ENCODE measurements at regions not wholly inside any gene's neighbourhood (a gene's known extent, or its start where the extent isn't known, plus 50 kb on each side); places are given as distances from the start of the nearest gene placed in this dataset.
"Not testable (repeated sequence)": the region's sequence is repeated elsewhere in the genome, so short reads cannot be mapped to it uniquely, and the experiment has no call there.

DNA sequence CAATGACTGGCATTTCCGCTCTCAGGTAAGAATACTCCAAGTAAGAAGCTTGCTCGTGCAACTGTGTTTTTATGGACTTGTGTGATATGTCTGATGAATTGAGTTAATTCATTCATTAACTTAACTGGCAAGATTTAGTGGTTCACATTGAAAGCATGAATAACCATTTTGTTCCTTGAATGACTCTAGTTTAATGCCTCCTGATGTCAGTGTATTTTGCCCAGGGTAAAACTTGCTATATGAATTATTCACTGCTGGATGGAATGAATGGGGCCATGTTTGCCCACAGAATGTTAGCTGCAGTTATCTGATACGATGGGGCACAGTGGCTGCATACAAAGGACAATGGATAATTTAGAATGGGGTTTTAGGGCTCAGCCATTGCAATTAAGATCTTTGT, 124.1 kb downstream of the ZNF365 start:
- no peaks in the 10 kb centered on the region for H3K27me3 ChIP-seq (ENCODE audit: control insufficient read depth, insufficient read depth, low read length, poor library complexity, severe bottlenecking)
- no peaks in the 10 kb centered on the region for H3K36me3 Mint-ChIP-seq (ENCODE audit: low read depth)
- H3K27me3 Mint-ChIP-seq (ENCODE audit: insufficient read depth) = peaks cover 1% of the 10 kb centered on the region
- DNase-seq = no peak
- H3K9me3 Mint-ChIP-seq = no peaks in the 10 kb centered on the region
- TF ChIP-seq, protein P1, sequence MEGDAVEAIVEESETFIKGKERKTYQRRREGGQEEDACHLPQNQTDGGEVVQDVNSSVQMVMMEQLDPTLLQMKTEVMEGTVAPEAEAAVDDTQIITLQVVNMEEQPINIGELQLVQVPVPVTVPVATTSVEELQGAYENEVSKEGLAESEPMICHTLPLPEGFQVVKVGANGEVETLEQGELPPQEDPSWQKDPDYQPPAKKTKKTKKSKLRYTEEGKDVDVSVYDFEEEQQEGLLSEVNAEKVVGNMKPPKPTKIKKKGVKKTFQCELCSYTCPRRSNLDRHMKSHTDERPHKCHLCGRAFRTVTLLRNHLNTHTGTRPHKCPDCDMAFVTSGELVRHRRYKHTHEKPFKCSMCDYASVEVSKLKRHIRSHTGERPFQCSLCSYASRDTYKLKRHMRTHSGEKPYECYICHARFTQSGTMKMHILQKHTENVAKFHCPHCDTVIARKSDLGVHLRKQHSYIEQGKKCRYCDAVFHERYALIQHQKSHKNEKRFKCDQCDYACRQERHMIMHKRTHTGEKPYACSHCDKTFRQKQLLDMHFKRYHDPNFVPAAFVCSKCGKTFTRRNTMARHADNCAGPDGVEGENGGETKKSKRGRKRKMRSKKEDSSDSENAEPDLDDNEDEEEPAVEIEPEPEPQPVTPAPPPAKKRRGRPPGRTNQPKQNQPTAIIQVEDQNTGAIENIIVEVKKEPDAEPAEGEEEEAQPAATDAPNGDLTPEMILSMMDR (conservative IDR thresholded peaks at IDR 0.05) = no peak
- H3K4me1 Mint-ChIP-seq = peaks cover 3% of the 10 kb centered on the region
- H3K4me1 ChIP-seq (ENCODE audit: control insufficient read depth, insufficient read depth, low read length) = no peaks in the 10 kb centered on the region
- no peaks in the 10 kb centered on the region for H3K36me3 ChIP-seq (ENCODE audit: control insufficient read depth, insufficient read depth, low read length)
- no peak overlapping the region for H3K4me3 Mint-ChIP-seq
- H3K27ac ChIP-seq (ENCODE audit: low read depth, low read length) = no peak overlapping the region
- H3K27ac Mint-ChIP-seq = no peak overlapping the region
- no peak overlapping the region for H3K9ac ChIP-seq (ENCODE audit: extremely low read depth, low read length, poor library complexity, severe bottlenecking)
- no peak overlapping the region for H3K4me3 ChIP-seq (ENCODE audit: low read length)
- 67 to 79% methylated on average over 2 to 3 of the region's 3 CpGs for WGBS, 2 experiments (ENCODE audit: insufficient coverage in 1 of 2, insufficient read length in 1 of 2)
- no peaks in the 10 kb centered on the region for H3K9me3 ChIP-seq (ENCODE audit: control insufficient read depth, low read length)

DNA sequence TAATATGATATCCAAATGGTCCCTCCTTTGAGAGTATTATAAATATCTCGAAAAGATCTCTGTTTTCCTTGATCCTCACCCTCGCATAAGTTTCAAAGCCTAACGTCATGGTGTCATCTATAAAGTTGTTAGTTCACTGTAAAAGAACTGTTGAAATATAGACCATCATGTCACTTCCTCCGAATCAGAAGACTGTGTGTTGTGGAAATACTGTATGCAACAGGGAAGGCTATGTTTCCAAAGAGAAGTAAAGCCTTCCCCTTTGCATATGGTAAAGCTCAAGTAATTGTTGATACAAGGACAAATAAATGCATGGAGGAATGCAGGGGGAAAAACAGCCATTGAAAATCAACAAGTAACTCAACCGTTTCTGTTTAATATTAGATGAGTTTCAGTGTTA, 125.9 kb downstream of the ZNF365 start:
- not testable (repeated sequence) for DNase-seq; H3K4me1 ChIP-seq (ENCODE audit: control insufficient read depth, insufficient read depth, low read length); H3K27ac Mint-ChIP-seq; H3K4me3 Mint-ChIP-seq; H3K36me3 ChIP-seq (ENCODE audit: control insufficient read depth, insufficient read depth, low read length); H3K9ac ChIP-seq (ENCODE audit: extremely low read depth, low read length, poor library complexity, severe bottlenecking); H3K36me3 Mint-ChIP-seq (ENCODE audit: low read depth); H3K9me3 Mint-ChIP-seq; H3K4me3 ChIP-seq (ENCODE audit: low read length); H3K27ac ChIP-seq (ENCODE audit: low read depth, low read length); H3K27me3 Mint-ChIP-seq (ENCODE audit: insufficient read depth); H3K27me3 ChIP-seq (ENCODE audit: control insufficient read depth, insufficient read depth, low read length, poor library complexity, severe bottlenecking); H3K9me3 ChIP-seq (ENCODE audit: control insufficient read depth, low read length)
- H3K4me1 Mint-ChIP-seq = peaks cover 18% of the 10 kb centered on the region
- 79% methylated on average over 3 of the region's 5 CpGs; no CpG with 5 or more reads in 1 of the 2 experiments for WGBS, 2 experiments (ENCODE audit: insufficient coverage in 1 of 2, insufficient read length in 1 of 2)

DNA sequence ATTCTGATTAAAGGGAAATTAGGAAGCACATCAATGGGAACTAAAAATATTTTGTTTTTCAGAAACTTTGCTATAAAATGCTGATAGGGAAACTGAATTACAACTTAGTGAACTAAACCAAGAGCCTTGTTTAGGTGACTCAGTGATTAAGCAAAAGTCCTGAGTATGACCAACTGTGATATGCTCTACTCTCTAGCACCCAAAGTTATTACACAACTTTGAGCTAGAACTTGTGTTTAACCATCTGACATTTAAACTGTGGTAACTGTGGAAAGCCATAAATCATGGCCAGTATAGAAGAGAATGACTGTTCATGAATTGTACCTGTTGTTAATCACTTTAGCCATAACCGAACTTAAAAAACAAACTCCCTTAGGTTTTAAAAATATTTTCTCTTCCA, 127.4 kb downstream of the ZNF365 start:
- H3K9me3 ChIP-seq (ENCODE audit: control insufficient read depth, low read length) = no peaks in the 10 kb centered on the region
- no peak overlapping the region for H3K4me3 Mint-ChIP-seq
- H3K36me3 Mint-ChIP-seq (ENCODE audit: low read depth) = no peaks in the 10 kb centered on the region
- TF ChIP-seq, protein P1 (conservative IDR thresholded peaks at IDR 0.05) = no peak
- H3K9me3 Mint-ChIP-seq = no peaks in the 10 kb centered on the region
- 88% methylated on average over 1 of the region's 1 CpG; no CpG with 5 or more reads in 1 of the 2 experiments for WGBS, 2 experiments (ENCODE audit: insufficient coverage in 1 of 2, insufficient read length in 1 of 2)
- peaks cover 32% of the 10 kb centered on the region for H3K4me1 Mint-ChIP-seq
- H3K4me3 ChIP-seq (ENCODE audit: low read length) = no peak overlapping the region
- H3K36me3 ChIP-seq (ENCODE audit: control insufficient read depth, insufficient read depth, low read length) = no peaks in the 10 kb centered on the region
- H3K27me3 Mint-ChIP-seq (ENCODE audit: insufficient read depth) = no peaks in the 10 kb centered on the region
- H3K27ac ChIP-seq (ENCODE audit: low read depth, low read length) = no peak overlapping the region
- H3K4me1 ChIP-seq (ENCODE audit: control insufficient read depth, insufficient read depth, low read length) = peaks cover 5% of the 10 kb centered on the region
- H3K27me3 ChIP-seq (ENCODE audit: control insufficient read depth, insufficient read depth, low read length, poor library complexity, severe bottlenecking) = no peaks in the 10 kb centered on the region
- no peak for DNase-seq
- H3K9ac ChIP-seq (ENCODE audit: extremely low read depth, low read length, poor library complexity, severe bottlenecking) = no peak overlapping the region
- no peak overlapping the region for H3K27ac Mint-ChIP-seq

DNA sequence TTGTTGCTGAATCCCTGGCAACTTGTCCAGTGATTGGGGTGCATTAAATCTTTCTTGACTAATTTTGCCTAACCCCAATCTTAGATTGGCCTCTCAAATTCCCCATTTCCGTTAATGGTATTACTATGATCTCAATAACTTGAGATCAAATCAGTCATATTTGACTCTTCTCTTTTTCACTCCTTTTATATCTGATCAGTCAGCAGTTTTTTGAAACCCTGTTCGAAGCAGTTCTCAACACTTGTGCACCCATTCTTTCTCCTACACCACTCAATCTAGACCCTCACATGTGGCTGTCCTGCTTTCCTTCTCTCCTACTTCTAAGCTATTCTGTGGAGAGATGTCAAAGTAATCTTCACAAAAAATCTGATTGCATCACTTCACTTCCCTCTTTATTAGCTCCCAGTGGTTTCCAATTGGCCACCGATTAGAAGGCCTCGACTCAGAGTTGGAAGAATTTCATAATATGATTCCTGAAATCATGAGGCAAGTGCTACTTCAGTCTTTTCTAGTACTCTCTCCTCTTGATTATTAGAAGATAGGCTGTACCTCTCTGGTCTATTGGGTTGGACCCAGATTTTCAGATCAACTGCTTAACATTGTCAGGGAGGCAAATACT, 128.9 kb downstream of the ZNF365 start:
- Histone ChIP-seq H3K4me3 (ENCODE audit: low read length) (no peak overlapping the region), H3K9ac (ENCODE audit: extremely low read depth, low read length, poor library complexity, severe bottlenecking) (no peak overlapping the region), H3K27ac (ENCODE audit: low read depth, low read length) (no peak overlapping the region), H3K4me1 (ENCODE audit: control insufficient read depth, insufficient read depth, low read length) (peaks cover 5% of the 10 kb centered on the region), H3K27me3 (ENCODE audit: control insufficient read depth, insufficient read depth, low read length, poor library complexity, severe bottlenecking) (no peaks in the 10 kb centered on the region), H3K36me3 (ENCODE audit: control insufficient read depth, insufficient read depth, low read length) (no peaks in the 10 kb centered on the region), H3K9me3 (ENCODE audit: control insufficient read depth, low read length) (no peaks in the 10 kb centered on the region)
- 86 to 95% methylated on average over 2 to 4 of the region's 4 CpGs for WGBS, 2 experiments (ENCODE audit: insufficient coverage in 1 of 2, insufficient read length in 1 of 2)
- H3K27ac Mint-ChIP-seq = no peak overlapping the region
- no peak for DNase-seq
- no peaks in the 10 kb centered on the region for H3K9me3 Mint-ChIP-seq
- TF ChIP-seq, protein P1 (conservative IDR thresholded peaks at IDR 0.05) = no peak
- no peaks in the 10 kb centered on the region for H3K27me3 Mint-ChIP-seq (ENCODE audit: insufficient read depth)
- H3K4me3 Mint-ChIP-seq = no peak overlapping the region
- peaks cover 37% of the 10 kb centered on the region for H3K4me1 Mint-ChIP-seq
- H3K36me3 Mint-ChIP-seq (ENCODE audit: low read depth) = no peaks in the 10 kb centered on the region

Measured in endodermal cell (in vitro differentiated cells).